Ovary (tissue), 7 donors: ENCODE measurements at regions not wholly inside any gene's neighbourhood (a gene's known extent, or its start where the extent isn't known, plus 50 kb on each side); places are given as distances from the start of the nearest gene placed in this dataset.

Experiments used
- DNase-seq, 5 donors: peaks; one replicate each; pipeline ENCODE4 v3.0.0-alpha.2; 2019 to 2020
- H3K27ac ChIP-seq, 2 donors: fragments of 200-600 bp; one replicate each; pipeline versions ENCODE4 v1.5.1 to v1.8.0; 2019 to 2022
- H3K27me3 ChIP-seq: fragments of 200-600 bp; one replicate; pipeline ENCODE4 v1.8.0; 2022
- H3K36me3 ChIP-seq: fragments of 200-600 bp; sonication (generic); one replicate; pipeline ENCODE4 v1.5.1; 2019
- H3K4me1 ChIP-seq: one replicate; pipeline ENCODE4 v1.8.1; 2013; ENCODE audit warnings: mild to moderate bottlenecking, moderate library complexity; ENCODE audit not compliant: insufficient read depth
- H3K4me3 ChIP-seq: fragments of 200-600 bp; sonication (generic); one replicate; pipeline ENCODE4 v1.5.1; 2017
- H3K9me3 ChIP-seq, 2 donors: fragments of 200-600 bp in 1 of 2; sonication (generic) in 1 of 2; one replicate each; pipeline versions ENCODE4 v1.5.1 to v1.8.1; 2013 to 2019; ENCODE audit warnings: mild to moderate bottlenecking in 1 of 2, moderate library complexity in 1 of 2
- EP300 ChIP-seq: sonication (generic); formaldehyde crosslinking; IDR thresholded peaks from one replicate; pipeline ENCODE4 v1.6.1; 2017; ENCODE audit warnings: antibody characterized with exemption
- POLR2A ChIP-seq: fragments of 450-650 bp; IDR thresholded peaks from one replicate; pipeline ENCODE4 v1.6.1; 2017; ENCODE audit warnings: antibody characterized with exemption, mild to moderate bottlenecking, moderate library complexity
- whole genome bisulfite sequencing, 3 donors: extraction: QIAGEN DNeasy Blood & Tissue Kit in 1 of 3; methylation state at CpG; one replicate each; pipeline versions ENCODE4 v1.1.5 to v1.1.7; 2013 to 2017; 5-methylcytosine and 5-hydroxymethylcytosine counted together
- intact Hi-C, 4 donors: fragments of 100-400 bp; cut with DNase I; formaldehyde crosslinking; loops; one replicate each; pipeline versions ENCODE4 v1.11.0 to v1.15.1; 2022 to 2023
- TF ChIP-seq, protein P1 (sequence below), 3 donors: fragments of 450-650 bp in 2 of 3; fragments of 200-600 bp in 1 of 3; IDR thresholded peaks; one replicate each; pipeline versions ENCODE4 v1.5.1 to v1.8.0; 2016 to 2022; ENCODE audit warnings: antibody characterized with exemption in 3 of 3, mild to moderate bottlenecking in 1 of 3
- donor health status: DM: no; HTN: no; CAD: no; lungs with moderate emphysema.
- donor health status: DM: no; HTN: no; CAD: no.
- donor health status: Bipolar disorder and iron deficiency.
- donor health status: DM: no; HTN: no; CAD: no.
- donor health status: DM: yes; HTN: yes; CAD: no.

DNA sequence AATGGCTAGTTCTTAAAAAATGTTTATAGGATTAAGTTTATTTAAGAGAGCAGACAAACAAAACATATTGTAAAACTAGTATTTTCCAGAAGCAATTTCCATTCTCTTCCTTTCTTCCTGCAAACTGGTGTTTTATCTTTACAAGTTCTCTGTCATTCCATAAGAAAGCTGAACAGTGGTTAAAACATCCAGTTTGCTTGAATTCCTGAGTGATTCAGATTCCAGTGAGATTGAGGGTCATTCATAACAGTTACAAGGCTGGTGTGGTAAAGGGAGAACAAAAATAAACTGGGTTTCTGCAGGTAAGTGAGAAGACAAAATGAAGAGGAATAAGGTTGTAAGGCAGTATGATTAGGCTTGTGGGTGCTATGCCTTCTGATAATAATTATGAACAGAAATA is 544.8 kb upstream of the DIPK2B start:
- Histone ChIP-seq H3K36me3 (no peaks in the 10 kb centered on the region), H3K9me3 (no peaks in the 10 kb centered on the region), H3K27ac (no peak overlapping the region), H3K4me3 (no peak overlapping the region), H3K4me1 (no peaks in the 10 kb centered on the region), H3K27me3 (no peaks in the 10 kb centered on the region)
- DNase-seq: no peak
- TF ChIP-seq EP300: no peak
- TF ChIP-seq, protein P1, sequence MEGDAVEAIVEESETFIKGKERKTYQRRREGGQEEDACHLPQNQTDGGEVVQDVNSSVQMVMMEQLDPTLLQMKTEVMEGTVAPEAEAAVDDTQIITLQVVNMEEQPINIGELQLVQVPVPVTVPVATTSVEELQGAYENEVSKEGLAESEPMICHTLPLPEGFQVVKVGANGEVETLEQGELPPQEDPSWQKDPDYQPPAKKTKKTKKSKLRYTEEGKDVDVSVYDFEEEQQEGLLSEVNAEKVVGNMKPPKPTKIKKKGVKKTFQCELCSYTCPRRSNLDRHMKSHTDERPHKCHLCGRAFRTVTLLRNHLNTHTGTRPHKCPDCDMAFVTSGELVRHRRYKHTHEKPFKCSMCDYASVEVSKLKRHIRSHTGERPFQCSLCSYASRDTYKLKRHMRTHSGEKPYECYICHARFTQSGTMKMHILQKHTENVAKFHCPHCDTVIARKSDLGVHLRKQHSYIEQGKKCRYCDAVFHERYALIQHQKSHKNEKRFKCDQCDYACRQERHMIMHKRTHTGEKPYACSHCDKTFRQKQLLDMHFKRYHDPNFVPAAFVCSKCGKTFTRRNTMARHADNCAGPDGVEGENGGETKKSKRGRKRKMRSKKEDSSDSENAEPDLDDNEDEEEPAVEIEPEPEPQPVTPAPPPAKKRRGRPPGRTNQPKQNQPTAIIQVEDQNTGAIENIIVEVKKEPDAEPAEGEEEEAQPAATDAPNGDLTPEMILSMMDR (IDR thresholded peaks at IDR 0.05): no peak
- TF ChIP-seq POLR2A: no peak
- intact Hi-C loops: no loop called here

DNA sequence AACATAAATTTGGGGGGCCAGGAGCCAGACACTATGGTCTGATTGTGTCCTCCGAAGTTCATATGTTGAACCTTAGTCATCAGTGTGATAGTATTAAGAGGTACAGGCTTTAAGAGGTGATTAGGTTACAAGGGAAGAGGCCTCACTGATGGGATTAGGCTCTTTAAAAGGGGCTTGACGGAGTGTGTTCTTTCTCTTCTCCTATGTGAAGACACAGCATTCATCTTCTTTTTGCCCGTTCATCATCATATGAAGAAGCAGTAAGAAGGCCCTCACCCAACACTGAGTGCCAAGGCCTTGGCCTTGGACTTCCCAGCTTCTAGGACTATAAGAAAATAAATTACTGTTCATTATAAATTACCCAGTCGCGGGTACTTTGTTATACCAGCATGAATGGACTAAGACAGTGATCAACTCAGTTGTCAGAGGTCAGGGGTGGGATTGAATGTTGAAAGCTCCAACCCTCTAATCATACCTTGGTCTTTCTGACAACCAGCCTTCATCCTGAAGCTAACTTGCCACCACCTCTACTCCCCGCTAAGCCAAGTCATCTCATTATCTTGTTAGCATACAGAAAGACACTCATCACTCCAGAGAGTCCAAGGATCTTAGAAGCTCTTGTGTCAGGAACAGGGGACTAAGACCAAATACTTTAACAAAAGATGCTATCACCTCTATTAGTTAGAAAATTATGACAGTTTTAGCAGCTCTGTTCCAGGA is 543.4 kb upstream of the DIPK2B start:
- WGBS, 3 donors: 76 to 80% (median 77%) methylated on average over 6 of the region's 6 CpGs
- no peaks in the 10 kb centered on the region for H3K9me3 ChIP-seq
- H3K4me1 ChIP-seq: no peaks in the 10 kb centered on the region
- no peak overlapping the region for H3K27ac ChIP-seq
- TF ChIP-seq, protein P1 (IDR thresholded peaks at IDR 0.05): no peak
- TF ChIP-seq EP300 (no peak), POLR2A (no peak)
- no peaks in the 10 kb centered on the region for H3K36me3 ChIP-seq
- intact Hi-C loops: no loop called here
- H3K27me3 ChIP-seq: no peaks in the 10 kb centered on the region
- H3K4me3 ChIP-seq: no peak overlapping the region
- DNase-seq: no peak

DNA sequence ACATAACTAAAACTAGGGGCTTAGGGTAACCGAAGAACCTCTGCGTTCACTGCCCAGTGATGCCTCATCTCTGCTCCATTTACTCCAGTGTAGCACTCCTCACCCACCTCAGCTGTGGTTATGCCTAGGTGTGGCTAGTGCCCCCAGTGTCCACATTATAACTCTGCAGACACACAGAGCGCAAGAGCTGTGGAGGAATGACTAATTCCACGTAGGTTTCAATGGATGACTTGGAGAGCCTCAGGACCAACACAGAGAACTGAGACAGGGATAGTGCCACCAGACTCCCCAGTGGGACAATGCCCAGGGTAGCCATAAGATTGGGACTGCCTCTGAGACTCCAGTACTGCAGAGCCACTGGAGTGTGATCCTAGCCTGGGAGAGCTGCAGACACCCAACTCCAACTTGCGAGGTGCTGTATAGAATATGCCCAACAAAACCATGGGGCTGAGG is 542.4 kb upstream of the DIPK2B start:
- TF ChIP-seq, protein P1 (IDR thresholded peaks at IDR 0.05): no peak
- TF ChIP-seq POLR2A (no peak), EP300 (no peak)
- 78 to 84% (median 82%) methylated on average over 5 of the region's 5 CpGs for WGBS, 3 donors
- Histone ChIP-seq H3K9me3 (no peaks in the 10 kb centered on the region), H3K4me3 (no peak overlapping the region), H3K36me3 (no peaks in the 10 kb centered on the region), H3K27ac (no peak overlapping the region), H3K27me3 (no peaks in the 10 kb centered on the region), H3K4me1 (no peaks in the 10 kb centered on the region)
- intact Hi-C loops: no loop called here
- DNase-seq: no peak

DNA sequence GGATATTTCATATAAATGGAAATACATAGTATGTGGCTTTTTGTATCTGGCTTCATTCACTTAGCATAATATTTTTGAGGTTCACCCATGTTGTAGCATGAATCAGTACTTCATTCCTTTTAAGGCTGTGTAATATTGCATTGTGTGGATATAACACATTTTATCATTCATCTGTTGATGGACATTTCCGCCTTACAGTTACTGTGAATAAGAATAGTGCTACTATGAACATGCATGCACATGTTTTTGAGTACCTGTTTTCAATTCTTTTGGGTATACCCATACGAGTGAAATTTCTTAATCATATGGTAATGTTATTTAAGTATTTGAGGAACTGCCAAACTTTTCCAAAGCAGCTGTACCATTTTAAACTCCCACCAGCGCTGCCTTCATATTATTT is 539.6 kb upstream of the DIPK2B start:
- 31 to 43% (median 35%) methylated on average over 3 of the region's 3 CpGs for WGBS, 3 donors
- Histone ChIP-seq H3K27ac (no peak overlapping the region), H3K9me3 (no peaks in the 10 kb centered on the region), H3K36me3 (no peaks in the 10 kb centered on the region), H3K4me3 (no peak overlapping the region), H3K27me3 (no peaks in the 10 kb centered on the region), H3K4me1 (no peaks in the 10 kb centered on the region)
- no peak for DNase-seq
- intact Hi-C loops: no loop called here
- TF ChIP-seq, protein P1 (IDR thresholded peaks at IDR 0.05): no peak
- TF ChIP-seq POLR2A: no peak
- no peak for TF ChIP-seq EP300
